Left forelimb (tissue), 1 donor: ENCODE measurements at regions not wholly inside any gene's neighbourhood (a gene's known extent, or its start where the extent isn't known, plus 50 kb on each side); places are given as distances from the start of the nearest gene placed in this dataset.

Experiments used
- DNase-seq: peaks from one replicate; pipeline ENCODE4 v3.0.0-alpha.2; 2018; ENCODE audit warnings: low spot score

DNA sequence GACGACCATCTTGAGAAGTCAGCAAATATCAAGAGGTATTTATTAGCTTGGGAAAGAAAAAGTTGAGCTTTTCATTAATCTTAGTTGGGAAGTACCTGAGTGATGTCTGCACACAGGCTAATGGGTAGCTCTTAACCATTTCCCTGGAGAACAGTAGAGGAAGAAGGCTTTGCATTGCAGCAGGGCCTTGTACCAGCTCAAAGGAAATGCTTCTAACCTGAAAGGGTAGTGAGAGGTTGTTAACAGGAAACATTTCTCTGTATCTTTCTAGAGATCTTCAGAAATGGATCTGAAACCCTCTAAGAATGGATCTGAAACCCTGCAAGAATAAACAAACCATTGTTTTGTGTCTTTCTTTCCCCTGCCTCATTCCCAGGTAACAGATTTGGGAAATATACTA, 393.3 kb downstream of the PLK2 start:
- DNase-seq: no peak

DNA sequence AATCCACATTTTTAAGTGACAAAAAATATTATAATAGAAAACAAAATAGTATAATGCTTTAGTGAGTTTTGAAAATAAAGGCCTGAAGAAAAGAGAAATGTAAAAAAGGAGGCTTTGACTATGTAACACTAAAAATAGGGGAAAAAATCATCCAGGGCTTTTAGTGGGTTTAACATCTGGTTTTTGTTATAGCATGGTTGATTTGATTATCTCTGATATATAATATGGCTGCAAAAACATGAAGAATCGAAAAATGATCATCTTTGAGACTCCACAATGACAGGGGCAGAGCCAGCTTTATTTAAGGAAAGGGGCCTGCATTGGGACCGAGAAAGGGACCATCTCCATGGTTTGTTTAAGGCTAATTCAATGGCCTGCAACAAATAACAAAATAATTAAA, 393.8 kb downstream of the PLK2 start:
- no peak for DNase-seq

GRCh38 chr5:58064801-58065200, 395.1 kb downstream of the PLK2 start:
- no peak for DNase-seq

- no peak for DNase-seq
Measured at GRCh38 chr5:58060996-58061395, 398.9 kb downstream of the PLK2 start.

GRCh38 chr5:58057324-58057723, 402.6 kb downstream of the PLK2 start:
- DNase-seq: no peak

DNA sequence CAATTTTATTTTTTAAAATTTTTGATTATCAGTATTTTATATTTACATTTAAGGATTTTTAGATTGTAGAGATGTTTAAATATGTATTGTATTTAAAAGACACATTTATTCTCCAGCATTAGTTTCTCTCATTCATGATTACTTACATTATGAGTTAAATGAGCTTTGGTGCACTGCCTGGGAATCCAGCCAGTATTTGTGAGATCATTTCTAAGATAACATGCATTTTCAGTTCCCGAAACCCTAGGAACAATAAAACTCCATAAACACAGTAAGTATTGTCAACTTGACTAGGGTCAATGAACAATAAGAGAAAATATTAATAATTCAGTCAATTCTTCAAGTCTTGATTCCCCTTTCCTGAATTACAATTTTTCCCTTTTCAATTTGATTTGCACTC, 403.3 kb downstream of the PLK2 start:
- DNase-seq: no peak

DNA sequence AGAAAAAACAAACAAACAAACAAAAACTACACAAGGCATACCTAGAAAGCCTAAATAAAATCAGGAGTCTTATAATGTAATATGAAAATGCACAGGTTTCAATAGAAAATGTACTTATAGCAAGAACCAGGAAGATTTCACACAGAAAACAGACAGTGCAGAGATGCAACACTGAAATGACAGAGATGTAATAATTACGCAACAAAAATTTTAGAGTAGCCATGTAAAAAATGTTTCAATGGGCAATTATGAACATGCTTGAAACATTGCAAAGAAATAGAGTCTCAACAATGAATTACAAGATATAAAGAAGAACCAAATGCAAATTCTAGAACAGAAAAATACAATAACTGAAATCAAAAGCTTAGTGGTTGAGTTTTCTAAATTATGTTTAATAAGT, 405.9 kb downstream of the PLK2 start:
- no peak for DNase-seq

- no peak for DNase-seq
Measured at GRCh38 chr5:58048954-58049353, 410.9 kb downstream of the PLK2 start.

GRCh38 chr5:58048185-58048925, 411.5 kb downstream of the PLK2 start:
- no peak for DNase-seq

GRCh38 chr5:58046371-58046770, 413.5 kb downstream of the PLK2 start:
- DNase-seq: no peak

DNA sequence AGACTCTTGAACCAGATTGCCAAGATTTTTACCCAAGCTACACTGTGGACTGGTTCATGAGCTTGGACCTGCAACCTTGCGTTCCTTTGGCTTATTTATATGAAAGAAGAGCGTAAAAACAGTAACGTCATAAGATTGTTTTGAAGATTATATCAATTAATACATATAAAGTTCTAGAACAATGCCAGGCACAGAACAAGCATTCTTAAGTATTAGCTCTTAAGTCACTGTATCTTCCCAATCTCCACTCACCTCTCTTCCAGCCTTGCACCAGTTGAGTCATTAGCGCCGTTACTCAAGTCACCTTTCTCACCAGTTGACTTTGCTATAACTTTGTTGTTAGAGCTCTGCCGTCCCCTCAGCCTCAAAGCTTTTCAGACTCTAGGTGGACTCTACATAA, 415.7 kb downstream of the PLK2 start:
- DNase-seq: no peak

GRCh38 chr5:58043032-58043945, 416.6 kb downstream of the PLK2 start:
- no peak for DNase-seq

DNA sequence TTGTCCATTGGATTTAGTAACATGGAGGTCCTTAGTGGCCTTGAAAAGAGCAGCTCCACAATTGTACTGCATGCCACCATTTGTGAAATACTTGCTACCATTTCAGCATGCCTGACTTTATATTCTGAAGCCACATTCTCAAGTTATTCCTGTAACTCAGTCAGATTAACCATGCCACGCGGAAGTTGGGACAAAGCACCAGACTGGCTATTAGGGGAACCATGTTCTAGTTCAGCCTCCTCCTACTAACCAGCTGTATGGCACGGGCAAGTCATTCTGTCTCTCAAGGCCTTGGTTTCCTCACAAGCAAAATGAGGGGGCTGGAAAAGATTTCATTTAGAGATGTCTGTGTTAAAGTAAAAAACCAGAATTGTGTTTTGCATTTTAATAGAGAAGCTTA, 418.0 kb downstream of the PLK2 start:
- no peak for DNase-seq

- no peak for DNase-seq
Measured at GRCh38 chr5:58040846-58041245, 419.0 kb downstream of the PLK2 start.

DNA sequence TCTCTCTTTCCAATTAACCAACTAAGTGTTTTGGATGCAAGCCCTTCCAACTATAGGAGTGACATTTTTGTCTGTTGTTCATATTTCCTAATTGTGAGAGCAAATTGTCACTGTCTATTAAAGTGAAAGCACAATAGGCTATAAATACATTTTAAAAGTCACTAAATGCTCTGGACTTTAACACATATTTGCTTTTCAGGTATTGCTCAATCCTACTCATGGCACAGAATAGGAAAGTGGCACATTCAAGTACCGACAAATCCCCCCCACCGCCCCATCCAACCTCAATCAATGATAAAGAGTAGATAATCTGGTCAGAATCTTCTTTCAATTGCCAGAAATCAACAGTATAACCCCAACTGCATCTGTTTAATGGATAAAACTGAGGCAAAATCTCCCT, 419.8 kb downstream of the PLK2 start:
- no peak for DNase-seq

DNA sequence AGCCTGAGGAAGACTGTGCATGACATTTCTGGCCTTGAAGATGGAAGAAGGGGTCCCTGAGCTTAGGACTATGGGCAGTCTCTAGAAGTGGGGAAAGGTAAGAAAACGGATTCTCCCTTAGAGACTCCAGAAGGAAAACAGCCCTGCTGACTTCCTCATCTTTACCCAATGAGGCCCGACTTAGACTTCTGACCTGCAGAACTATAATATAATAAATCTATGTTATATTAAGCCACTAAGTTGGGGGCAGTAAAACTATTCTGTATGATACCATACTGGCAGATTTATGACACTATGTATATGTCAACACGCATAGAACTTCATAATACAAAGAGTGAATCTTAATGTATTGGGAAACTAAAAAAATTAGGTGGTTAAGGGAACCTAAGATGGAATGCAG, 422.0 kb downstream of the PLK2 start:
- no peak for DNase-seq

- no peak for DNase-seq
Measured at GRCh38 chr5:58025809-58026208, 434.1 kb downstream of the PLK2 start.

DNA sequence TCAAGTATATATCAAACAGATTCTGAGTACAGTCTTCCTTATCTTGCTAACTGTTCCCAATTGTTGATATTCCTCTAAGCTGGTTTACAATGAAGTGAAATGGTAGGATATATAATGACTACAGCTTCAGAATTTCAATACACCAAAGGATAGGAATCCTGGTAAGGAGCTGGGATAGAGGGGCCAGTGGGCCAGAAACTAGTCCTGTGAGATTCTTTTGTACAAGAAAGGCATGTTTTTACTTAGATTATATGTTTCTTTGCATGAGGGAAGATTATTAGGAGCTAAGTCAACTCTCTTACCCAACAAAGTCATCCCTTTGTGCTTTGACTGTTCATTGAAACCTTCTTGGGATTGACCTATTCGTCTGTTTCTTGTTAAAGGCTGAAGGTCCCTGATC, 435.7 kb downstream of the PLK2 start:
- no peak for DNase-seq

DNA sequence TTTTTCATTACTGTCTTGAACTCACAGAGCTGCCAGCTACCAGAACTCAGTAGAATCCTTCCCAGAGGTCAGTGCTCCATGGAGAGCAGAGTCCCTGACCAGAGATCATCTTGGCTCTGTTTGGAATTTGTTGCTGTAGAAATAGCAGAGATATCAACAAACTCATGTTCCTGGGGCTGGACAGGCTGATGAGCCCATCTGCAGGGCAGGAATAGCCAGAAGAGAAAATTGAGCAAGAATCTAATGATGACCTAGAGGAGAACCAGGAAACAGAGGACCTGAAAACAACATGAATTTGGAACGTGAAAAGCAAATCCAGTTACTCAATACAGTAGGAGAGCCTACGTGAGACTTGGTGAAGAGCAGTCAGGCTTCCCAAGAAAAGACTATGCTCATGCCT, 437.8 kb downstream of the PLK2 start:
- no peak for DNase-seq

DNA sequence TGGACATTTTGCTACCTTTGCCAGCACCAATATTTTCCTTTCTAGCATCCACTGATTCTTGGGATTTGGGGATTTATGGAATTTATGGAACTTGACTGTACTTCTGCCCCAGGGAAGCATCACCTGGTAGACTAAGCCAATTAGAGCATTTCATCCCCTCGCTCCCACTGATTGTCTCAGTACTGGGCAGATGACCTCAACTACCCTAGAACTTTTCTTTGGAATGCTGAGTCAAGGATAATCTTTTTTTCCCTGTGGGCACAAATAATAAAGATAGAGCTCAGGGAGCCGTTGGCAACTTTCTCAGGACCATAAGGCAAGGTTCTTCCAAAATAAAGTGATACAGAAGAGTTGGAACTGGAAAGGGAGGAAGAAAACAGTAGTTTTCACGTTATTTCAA, 438.4 kb downstream of the PLK2 start:
- DNase-seq: no peak

DNA sequence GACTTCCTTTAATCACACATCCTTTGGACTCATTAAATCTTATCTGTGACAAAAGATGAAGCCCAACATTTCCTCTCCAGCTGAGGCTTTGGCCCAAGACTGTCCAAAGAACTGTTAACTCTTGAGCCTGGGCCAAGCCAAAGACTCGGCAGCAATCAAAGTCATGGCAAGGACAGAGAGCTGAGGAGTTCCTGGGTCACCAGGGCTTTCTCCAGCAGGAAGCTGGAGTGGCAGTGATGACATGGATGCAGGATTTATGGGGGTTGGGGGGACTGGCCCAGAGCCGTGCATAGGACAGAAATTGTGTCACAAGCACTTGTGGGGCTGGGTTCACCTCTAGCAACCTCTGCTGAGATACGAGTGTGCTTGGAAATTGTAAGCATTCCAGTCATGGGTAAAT, 440.3 kb downstream of the PLK2 start:
- no peak for DNase-seq

- DNase-seq: no peak
Measured at GRCh38 chr5:58018016-58018415, 441.9 kb downstream of the PLK2 start.

DNA sequence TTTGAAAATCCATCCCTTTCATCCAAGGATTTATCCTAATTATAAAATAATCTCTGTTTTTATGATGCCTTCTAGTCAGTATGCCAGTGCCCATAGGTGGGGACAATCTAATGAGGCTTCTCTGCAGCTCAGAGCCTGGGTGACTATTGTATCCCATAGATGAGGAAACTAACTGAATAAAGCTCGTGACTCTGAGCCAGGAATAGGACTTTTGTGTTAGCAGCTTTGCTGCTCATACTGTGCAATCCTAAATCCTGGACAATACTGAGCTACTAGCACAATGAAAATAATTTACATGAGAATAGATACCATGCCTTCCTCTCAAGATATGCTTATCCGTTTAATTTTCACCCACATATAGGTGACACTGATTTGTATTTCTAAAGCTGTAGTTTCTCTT, 443.0 kb downstream of the PLK2 start:
- no peak for DNase-seq

DNA sequence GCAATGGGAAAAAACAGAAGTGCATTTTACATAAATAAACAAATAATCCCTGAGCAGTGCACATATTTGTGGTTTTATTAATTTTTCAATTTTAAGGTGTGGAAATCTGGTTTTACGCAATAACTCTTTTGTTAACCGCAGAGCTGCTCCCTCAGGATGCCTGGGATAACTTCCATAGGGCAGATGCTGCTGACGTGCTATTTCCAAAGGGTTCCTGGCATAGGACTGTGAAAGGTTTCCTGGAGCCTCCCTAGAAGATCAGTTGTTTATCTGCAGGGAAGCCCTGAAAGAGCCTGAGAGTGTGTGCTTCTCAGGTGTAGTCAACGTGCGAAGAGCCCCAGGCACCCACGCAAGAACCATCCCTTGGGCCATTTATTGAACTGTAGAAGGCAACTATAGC, 443.5 kb downstream of the PLK2 start:
- no peak for DNase-seq
